Suprapubic skin (tissue), 3 donors: ENCODE measurements at regions not wholly inside any gene's neighbourhood (a gene's known extent, or its start where the extent isn't known, plus 50 kb on each side); places are given as distances from the start of the nearest gene placed in this dataset.

Experiments used
- CTCF ChIP-seq, 2 donors: fragments of 200-600 bp in 1 of 2; fragments of 450-650 bp in 1 of 2; sonication (generic) in 1 of 2; IDR thresholded peaks; one replicate each; pipeline ENCODE4 v1.5.1; 2016 to 2019; ENCODE audit warnings: antibody characterized with exemption in 2 of 2, mild to moderate bottlenecking in 1 of 2, moderate library complexity in 1 of 2
- POLR2A ChIP-seq, 2 donors: fragments of 450-650 bp; IDR thresholded peaks; one replicate each; pipeline ENCODE4 v1.6.1; 2017; ENCODE audit warnings: antibody characterized with exemption in 2 of 2, mild to moderate bottlenecking in 2 of 2, moderate library complexity in 2 of 2

GRCh38 chr18:51463483-51464136 is 266.1 kb upstream of the MEX3C start:
- TF ChIP-seq POLR2A (IDR thresholded peaks at IDR 0.05) = no peak
- no peak for TF ChIP-seq CTCF (IDR thresholded peaks at IDR 0.05)
